ENCODE measurements at regions not wholly inside any gene's neighbourhood (a gene's known extent, or its start where the extent isn't known, plus 50 kb on each side); places are given as distances from the start of the nearest gene placed in this dataset.
A peak's percentile ranks its signal among the peaks of the same experiment; 100 is the strongest.

GRCh38 chr15:97867870-97868269 is 92.6 kb upstream of the ARRDC4 start:
- DNase-seq: no peak

- DNase-seq: no peak
Measured at GRCh38 chr15:97868981-97869380, 91.5 kb upstream of the ARRDC4 start.

- DNase-seq: no peak
Measured at GRCh38 chr15:97870771-97871170, 89.7 kb upstream of the ARRDC4 start.

- DNase-seq: peak; percentile 44
Measured at GRCh38 chr15:97874139-97874538, 86.4 kb upstream of the ARRDC4 start.

GRCh38 chr15:97875025-97875512 is 85.4 kb upstream of the ARRDC4 start:
- no peak for DNase-seq

GRCh38 chr15:97875513-97876280 is 84.8 kb upstream of the ARRDC4 start:
- peak; percentile 33 for DNase-seq

GRCh38 chr15:97876281-97876675 is 84.2 kb upstream of the ARRDC4 start:
- no peak for DNase-seq

GRCh38 chr15:97881346-97881965 is 79.0 kb upstream of the ARRDC4 start:
- no peak for DNase-seq

- no peak for DNase-seq
Measured at GRCh38 chr15:97884513-97885131, 75.9 kb upstream of the ARRDC4 start.

GRCh38 chr15:97890307-97890706 is 70.2 kb upstream of the ARRDC4 start:
- no peak for DNase-seq

GRCh38 chr15:97892167-97892938 is 68.2 kb upstream of the ARRDC4 start:
- DNase-seq: no peak

- DNase-seq: no peak
Measured at GRCh38 chr15:97893967-97894366, 66.5 kb upstream of the ARRDC4 start.

GRCh38 chr15:97899981-97900380 is 60.5 kb upstream of the ARRDC4 start:
- no peak for DNase-seq

GRCh38 chr15:97902140-97902780 is 58.2 kb upstream of the ARRDC4 start:
- no peak for DNase-seq

- no peak for DNase-seq
Measured at GRCh38 chr15:97903560-97903959, 56.9 kb upstream of the ARRDC4 start.

- DNase-seq: peak; percentile 80
Measured at GRCh38 chr15:97903971-97904572, 56.4 kb upstream of the ARRDC4 start.

- DNase-seq: peak; percentile 38
Measured at GRCh38 chr15:97909291-97909891, 51.1 kb upstream of the ARRDC4 start.

All from COR-L47 (cell line).